ENCODE measurements at regions not wholly inside any gene's neighbourhood (a gene's known extent, or its start where the extent isn't known, plus 50 kb on each side); places are given as distances from the start of the nearest gene placed in this dataset.

DNA sequence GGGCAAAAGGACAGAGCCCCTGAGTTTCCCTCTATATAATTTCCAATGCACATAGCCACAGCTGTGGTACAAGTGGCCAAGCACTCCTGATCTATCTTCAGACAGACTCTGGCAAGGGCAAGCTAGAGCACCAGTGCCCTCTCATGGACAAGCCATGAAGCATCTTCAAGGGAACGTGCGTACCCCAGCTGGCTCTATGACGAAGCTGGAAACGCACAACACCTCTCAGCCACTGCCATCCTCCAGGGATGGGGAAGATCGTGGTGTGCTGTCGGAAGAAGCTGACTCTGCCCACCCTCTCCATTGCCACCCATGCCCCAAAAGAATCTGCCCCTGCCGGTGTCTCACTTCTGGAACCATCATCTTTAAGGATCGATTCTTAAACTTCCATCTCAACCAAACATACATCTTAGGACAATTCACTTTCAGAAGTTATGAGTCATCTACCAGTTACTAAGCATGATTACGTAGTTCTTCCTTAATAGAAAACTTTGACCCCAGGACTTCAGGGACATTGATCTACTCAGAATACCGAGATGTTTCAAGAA lies 482.9 kb downstream of the AGTPBP1 start:
- H3K9ac ChIP-seq (ENCODE audit: insufficient read depth in 1 of 2, low read depth in 2 of 2, low read length in 2 of 2): no peak overlapping the region

More for the DNA sequence above, 482.9 kb downstream of the AGTPBP1 start:
- intact Hi-C loops (cut with micrococcal nuclease) (no loop called here), in situ Hi-C loops (cut with MboI) (no loop called here)
- H3K4me2 ChIP-seq (ENCODE audit: insufficient read depth, low read length): no peak overlapping the region
- 7% methylated on average over 5 of the region's 10 CpGs for WGBS (ENCODE audit: insufficient coverage, low coverage, missing lambda C conversion rate)
- H4K20me1 ChIP-seq (replicated peaks; ENCODE audit: control insufficient read depth, insufficient read depth, low read length): no peaks in the 10 kb centered on the region
- H3K9me1 ChIP-seq (ENCODE audit: control insufficient read depth, insufficient read depth, low read length): no peaks in the 10 kb centered on the region
- DNase-seq (ENCODE audit: extremely low read depth in 1 of 4, low spot score in 3 of 4) (peak; percentile 6 to 8 (median 8)), FAIRE-seq (no peak), ATAC-seq (peak; percentile 39; the same call in 1 of the 3 replicates)
- H3K4me1 ChIP-seq (replicated peaks in 1 of 2; ENCODE audit: control insufficient read depth in 2 of 2, insufficient read depth in 2 of 2, low read length in 2 of 2): no peaks in the 10 kb centered on the region
- ChIA-PET CTCF (ENCODE audit: low intra/inter-chr PET ratio) (no interaction called here), POLR2A (no interaction called here)
- no peaks in the 10 kb centered on the region for H3K79me2 ChIP-seq (ENCODE audit: control insufficient read depth, insufficient read depth, low read length)
- no peak overlapping the region for H2AFZ ChIP-seq (ENCODE audit: low read depth, low read length)
- no TSS peak for BruUV-seq (replicated peaks)
- H3K9me3 ChIP-seq (replicated peaks; ENCODE audit: control insufficient read depth, insufficient read depth, low read depth, low read length): no peaks in the 10 kb centered on the region
- no peak overlapping the region for H3K27ac ChIP-seq (ENCODE audit: extremely low read depth, low read depth, low read length)
- TF ChIP-seq, protein P1, sequence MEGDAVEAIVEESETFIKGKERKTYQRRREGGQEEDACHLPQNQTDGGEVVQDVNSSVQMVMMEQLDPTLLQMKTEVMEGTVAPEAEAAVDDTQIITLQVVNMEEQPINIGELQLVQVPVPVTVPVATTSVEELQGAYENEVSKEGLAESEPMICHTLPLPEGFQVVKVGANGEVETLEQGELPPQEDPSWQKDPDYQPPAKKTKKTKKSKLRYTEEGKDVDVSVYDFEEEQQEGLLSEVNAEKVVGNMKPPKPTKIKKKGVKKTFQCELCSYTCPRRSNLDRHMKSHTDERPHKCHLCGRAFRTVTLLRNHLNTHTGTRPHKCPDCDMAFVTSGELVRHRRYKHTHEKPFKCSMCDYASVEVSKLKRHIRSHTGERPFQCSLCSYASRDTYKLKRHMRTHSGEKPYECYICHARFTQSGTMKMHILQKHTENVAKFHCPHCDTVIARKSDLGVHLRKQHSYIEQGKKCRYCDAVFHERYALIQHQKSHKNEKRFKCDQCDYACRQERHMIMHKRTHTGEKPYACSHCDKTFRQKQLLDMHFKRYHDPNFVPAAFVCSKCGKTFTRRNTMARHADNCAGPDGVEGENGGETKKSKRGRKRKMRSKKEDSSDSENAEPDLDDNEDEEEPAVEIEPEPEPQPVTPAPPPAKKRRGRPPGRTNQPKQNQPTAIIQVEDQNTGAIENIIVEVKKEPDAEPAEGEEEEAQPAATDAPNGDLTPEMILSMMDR (IDR thresholded peaks at IDR 0.05 in 2 of 3, conservative IDR thresholded peaks at IDR 0.05 in 1 of 3; ENCODE audit: insufficient read depth in 2 of 3, low read depth in 1 of 3, low read length in 3 of 3): peak in 2 of 3 experiments; percentile 21 to 36; a peak in 3 of 6 replicates
- TF ChIP-seq SMC3 (conservative IDR thresholded peaks at IDR 0.05; ENCODE audit: insufficient read depth, low read depth, low read length): 0 out of 2 replicates have a peak, but pooled peaks have one; percentile 14
- TF ChIP-seq, protein P2, sequence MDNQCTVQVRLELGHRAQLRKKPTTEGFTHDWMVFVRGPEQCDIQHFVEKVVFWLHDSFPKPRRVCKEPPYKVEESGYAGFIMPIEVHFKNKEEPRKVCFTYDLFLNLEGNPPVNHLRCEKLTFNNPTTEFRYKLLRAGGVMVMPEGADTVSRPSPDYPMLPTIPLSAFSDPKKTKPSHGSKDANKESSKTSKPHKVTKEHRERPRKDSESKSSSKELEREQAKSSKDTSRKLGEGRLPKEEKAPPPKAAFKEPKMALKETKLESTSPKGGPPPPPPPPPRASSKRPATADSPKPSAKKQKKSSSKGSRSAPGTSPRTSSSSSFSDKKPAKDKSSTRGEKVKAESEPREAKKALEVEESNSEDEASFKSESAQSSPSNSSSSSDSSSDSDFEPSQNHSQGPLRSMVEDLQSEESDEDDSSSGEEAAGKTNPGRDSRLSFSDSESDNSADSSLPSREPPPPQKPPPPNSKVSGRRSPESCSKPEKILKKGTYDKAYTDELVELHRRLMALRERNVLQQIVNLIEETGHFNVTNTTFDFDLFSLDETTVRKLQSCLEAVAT (IDR thresholded peaks at IDR 0.05): no peak
- no peaks in the 10 kb centered on the region for H3K36me3 ChIP-seq (ENCODE audit: control insufficient read depth, insufficient read depth, low read length)
- no peak overlapping the region for H3K4me3 ChIP-seq
- H3K27me3 ChIP-seq (ENCODE audit: control insufficient read depth in 2 of 2, insufficient read depth in 2 of 2, low read length in 2 of 2): no peaks in the 10 kb centered on the region
